Body of pancreas (tissue), 4 donors: ENCODE measurements at regions not wholly inside any gene's neighbourhood (a gene's known extent, or its start where the extent isn't known, plus 50 kb on each side); places are given as distances from the start of the nearest gene placed in this dataset.

Source experiments
- CTCF ChIP-seq, 7 experiments: fragments of 450-650 bp in 4 of 7; fragments of 200-600 bp in 3 of 7; sonication (generic) in 3 of 7; IDR thresholded peaks; one replicate each; pipeline ENCODE4 v1.5.1; 2016 to 2019; ENCODE audit warnings: antibody characterized with exemption in 7 of 7
- POLR2A ChIP-seq, 3 donors: fragments of 450-650 bp; IDR thresholded peaks; one replicate each; pipeline ENCODE4 v1.6.1; 2016; ENCODE audit warnings: antibody characterized with exemption in 3 of 3, mild to moderate bottlenecking in 2 of 3

- TF ChIP-seq CTCF (IDR thresholded peaks at IDR 0.05) (no peak), POLR2A (IDR thresholded peaks at IDR 0.05) (no peak)
Measured at GRCh38 chr2:147614471-147614870, 230.4 kb upstream of the ACVR2A start.
